OCI-LY7 (cell line): ENCODE measurements at regions not wholly inside any gene's neighbourhood (a gene's known extent, or its start where the extent isn't known, plus 50 kb on each side); places are given as distances from the start of the nearest gene placed in this dataset.

Experiments
- BruUV-seq: library from RNA; stranded (reverse); fragments of 400-500 nt; replicated peaks from 2 replicates; lab custom pipeline; 2021; lab: Mats Ljungman, UMichigan
- CTCF ChIA-PET: fragments of 300-600 bp; sonication (Branson Sonifier 250); formaldehyde crosslinking; loops from one replicate; lab custom pipeline; 2022; ENCODE audit warnings: antibody characterized with exemption; ENCODE audit not compliant: unreplicated experiment; lab: Charles Lee
- POLR2A ChIA-PET: fragments of 300-600 bp; sonication (Branson Sonifier 250); formaldehyde crosslinking; loops from one replicate; lab custom pipeline; 2022; ENCODE audit warnings: antibody characterized with exemption; lab: Charles Lee
- DNase-seq: peaks from one replicate; pipeline ENCODE4 v3.0.0-alpha.2; 2015; ENCODE audit warnings: low spot score
- H2AFZ ChIP-seq: fragments of 200-600 bp; sonication (generic), shearing (Covaris generic); 2 replicates; pipeline ENCODE4 v1.6.1; 2014; ENCODE audit warnings: mild to moderate bottlenecking, antibody characterized with exemption, low read length, moderate library complexity
- H3K27ac ChIP-seq: fragments of 200-600 bp; sonication (generic); 2 replicates; pipeline ENCODE4 v1.5.1; 2014; ENCODE audit warnings: mixed run types, low read depth, mild to moderate bottlenecking, moderate library complexity, low read length, inconsistent platforms; ENCODE audit not compliant: poor library complexity, severe bottlenecking
- H3K36me3 ChIP-seq: fragments of 200-600 bp; sonication (generic); 2 replicates; pipeline ENCODE4 v1.6.1; 2014; ENCODE audit warnings: mild to moderate bottlenecking, antibody characterized with exemption, low read length, moderate library complexity, mixed read lengths; ENCODE audit not compliant: insufficient read depth
- H3K4me1 ChIP-seq: fragments of 200-600 bp; sonication (generic); 2 replicates; pipeline ENCODE4 v1.5.1; 2014; ENCODE audit warnings: mild to moderate bottlenecking, low read length; ENCODE audit not compliant: insufficient read depth, poor library complexity, severe bottlenecking
- H3K4me2 ChIP-seq: fragments of 200-600 bp; sonication (generic); 2 replicates; pipeline ENCODE4 v1.6.1; 2014; ENCODE audit warnings: mild to moderate bottlenecking, low read length
- H3K4me3 ChIP-seq: fragments of 200-600 bp; sonication (generic); 2 replicates; pipeline ENCODE4 v1.5.1; 2014; ENCODE audit warnings: mild to moderate bottlenecking, low read depth, low read length; ENCODE audit not compliant: poor library complexity, severe bottlenecking
- H3K79me2 ChIP-seq: fragments of 200-600 bp; sonication (generic); 2 replicates; pipeline ENCODE4 v1.6.1; 2016; ENCODE audit warnings: low read depth, mild to moderate bottlenecking, low read length, moderate library complexity, mixed read lengths; ENCODE audit not compliant: insufficient read depth
- H3K9me2 ChIP-seq: fragments of 200-600 bp; sonication (generic); 2 replicates; pipeline ENCODE4 v1.6.1; 2016; ENCODE audit warnings: mild to moderate bottlenecking, low read length, mixed read lengths; ENCODE audit not compliant: insufficient read depth
- H3K9me3 ChIP-seq: fragments of 200-600 bp; sonication (generic); 2 replicates; pipeline ENCODE4 v1.6.1; 2014; ENCODE audit warnings: mild to moderate bottlenecking, mixed run types, low read length, mixed read lengths
- H4K20me1 ChIP-seq: fragments of 200-600 bp; sonication (generic); 2 replicates; pipeline ENCODE4 v1.6.1; 2014; ENCODE audit warnings: mild to moderate bottlenecking, antibody characterized with exemption, low read length, moderate library complexity, mixed read lengths; ENCODE audit not compliant: insufficient read depth
- CTCF ChIP-seq: fragments of 200-600 bp; sonication (generic); conservative IDR thresholded peaks from 2 replicates; pipeline ENCODE4 v1.5.1; 2014; ENCODE audit warnings: mild to moderate bottlenecking, antibody characterized with exemption, low read length, moderate library complexity, mixed read lengths
- EZH2phosphoT487 ChIP-seq: fragments of 200-600 bp; sonication (generic); IDR thresholded peaks from 2 replicates; pipeline ENCODE4 v1.6.1; 2018; ENCODE audit warnings: low read depth, borderline replicate concordance, mild to moderate bottlenecking, mixed run types, antibody characterized with exemption, low read length, moderate library complexity, mixed read lengths
- intact Hi-C: fragments of 100-400 bp; cut with micrococcal nuclease; formaldehyde crosslinking; loops from one replicate; pipeline ENCODE4 v1.10.0; 2022; ENCODE audit not compliant: unreplicated experiment

- ChIA-PET CTCF (no interaction called here), POLR2A (no interaction called here)
- Histone ChIP-seq H3K27ac (no peak overlapping the region), H3K4me1 (no peaks in the 10 kb centered on the region), H3K4me3 (no peak overlapping the region), H3K4me2 (no peak overlapping the region), H3K36me3 (no peaks in the 10 kb centered on the region), H3K9me2 (no peaks in the 10 kb centered on the region), H2AFZ (no peak overlapping the region), H3K9me3 (no peaks in the 10 kb centered on the region), H3K79me2 (no peaks in the 10 kb centered on the region), H4K20me1 (no peaks in the 10 kb centered on the region)
- no peak for DNase-seq
- no TSS peak for BruUV-seq
- TF ChIP-seq EZH2phosphoT487: no peak
- TF ChIP-seq CTCF: no peak
- intact Hi-C loops: no loop called here
Measured at GRCh38 chr2:81481994-81482368, 1177.4 kb upstream of the LRRTM1 start.

GRCh38 chr2:81481242-81481993 is 1176.9 kb upstream of the LRRTM1 start:
- Histone ChIP-seq H3K4me2 (no peak overlapping the region), H3K79me2 (no peaks in the 10 kb centered on the region), H3K27ac (no peak overlapping the region), H4K20me1 (no peaks in the 10 kb centered on the region), H2AFZ (no peak overlapping the region), H3K36me3 (no peaks in the 10 kb centered on the region), H3K9me2 (no peaks in the 10 kb centered on the region), H3K4me1 (no peaks in the 10 kb centered on the region), H3K4me3 (no peak overlapping the region), H3K9me3 (no peaks in the 10 kb centered on the region)
- BruUV-seq: no TSS peak
- no peak for DNase-seq
- TF ChIP-seq EZH2phosphoT487 (no peak), CTCF (no peak)
- ChIA-PET POLR2A (no interaction called here), CTCF (no interaction called here)
- intact Hi-C loops: no loop called here

DNA sequence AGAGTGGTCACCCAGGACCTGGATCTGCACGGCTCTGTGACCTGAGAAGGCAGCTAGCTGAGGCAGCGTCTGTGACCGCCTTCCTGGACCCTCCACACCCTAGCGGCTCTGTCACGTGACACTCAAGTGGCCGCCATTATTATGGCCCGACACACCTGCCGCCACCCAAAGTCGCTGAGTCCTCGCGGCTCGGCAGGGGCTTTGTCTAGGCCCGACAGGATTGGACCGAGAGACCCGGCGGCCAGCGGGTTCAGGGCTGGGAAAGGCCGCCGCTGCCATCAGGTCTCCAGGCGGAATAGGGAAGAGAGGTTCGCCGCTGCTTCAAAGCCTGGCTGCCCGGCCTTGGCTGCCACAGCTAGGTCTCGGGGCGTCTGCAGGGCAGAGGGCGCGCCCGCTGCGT is 1162.5 kb upstream of the LRRTM1 start:
- Histone ChIP-seq H3K79me2 (no peaks in the 10 kb centered on the region), H3K9me3 (no peaks in the 10 kb centered on the region), H3K36me3 (no peaks in the 10 kb centered on the region), H3K4me3 (no peak overlapping the region), H3K9me2 (no peaks in the 10 kb centered on the region), H3K27ac (no peak overlapping the region), H3K4me2 (no peak overlapping the region), H4K20me1 (no peaks in the 10 kb centered on the region), H3K4me1 (no peaks in the 10 kb centered on the region), H2AFZ (no peak overlapping the region)
- POLR2A ChIA-PET: no interaction called here
- no TSS peak for BruUV-seq
- TF ChIP-seq EZH2phosphoT487 (no peak), CTCF (no peak)
- CTCF ChIA-PET: no interaction called here
- DNase-seq: no peak
- intact Hi-C loops: no loop called here
